AG04450 (cell line): ENCODE measurements at regions not wholly inside any gene's neighbourhood (a gene's known extent, or its start where the extent isn't known, plus 50 kb on each side); places are given as distances from the start of the nearest gene placed in this dataset.

Experiments
- CTCF ChIA-PET: fragments of 300-600, 350-600 bp; formaldehyde crosslinking; extraction: SDS; loops from one replicate; lab custom pipeline; 2022; ENCODE audit warnings: antibody characterized with exemption, inconsistent platforms; lab: Charles Lee
- POLR2A ChIA-PET: fragments of 350-600 bp; formaldehyde crosslinking; extraction: SDS; loops from one replicate; lab custom pipeline; 2021; ENCODE audit warnings: antibody characterized with exemption, inconsistent platforms; lab: Yijun Ruan, JAX
- DNase-seq: peaks from one replicate; pipeline ENCODE4 v3.0.0-alpha.2; 2011; ENCODE audit warnings: low read depth, low spot score
- H3K27ac ChIP-seq: one replicate; pipeline ENCODE4 v1.5.1; 2012; ENCODE audit warnings: low read depth, low read length, control low read depth
- H3K27me3 ChIP-seq: one replicate; pipeline ENCODE4 v1.6.0; 2012; ENCODE audit warnings: low read length; ENCODE audit not compliant: control insufficient read depth, insufficient read depth
- H3K4me3 ChIP-seq: 2 replicates; pipeline ENCODE4 v1.5.1; 2011; ENCODE audit warnings: mild to moderate bottlenecking, low read depth, low read length, control low read depth
- H3K9me3 ChIP-seq: 2 replicates; pipeline ENCODE4 v1.5.1; 2012; ENCODE audit warnings: low read length; ENCODE audit not compliant: control insufficient read depth, insufficient read depth
- CTCF ChIP-seq: IDR thresholded peaks from 2 replicates; pipeline ENCODE4 v1.5.1; 2011; ENCODE audit warnings: low read depth, low read length, control low read depth, inconsistent platforms

- no peak for DNase-seq
- CTCF ChIA-PET: no interaction called here
- H3K4me3 ChIP-seq: no peak overlapping the region
- no peak for TF ChIP-seq CTCF
- no peaks in the 10 kb centered on the region for H3K27me3 ChIP-seq
- no peaks in the 10 kb centered on the region; the same call in 1 of the 2 replicates for H3K9me3 ChIP-seq
- no peak overlapping the region for H3K27ac ChIP-seq
- POLR2A ChIA-PET: no interaction called here
Observed at GRCh38 chr16:54587176-54587515, 300.6 kb upstream of the IRX3 start.

GRCh38 chr16:54586474-54587175, 300.0 kb upstream of the IRX3 start:
- ChIA-PET CTCF (no interaction called here), POLR2A (no interaction called here)
- Histone ChIP-seq H3K27me3 (no peaks in the 10 kb centered on the region), H3K4me3 (no peak overlapping the region), H3K27ac (no peak overlapping the region), H3K9me3 (no peaks in the 10 kb centered on the region; the same call in 1 of the 2 replicates)
- DNase-seq: no peak
- TF ChIP-seq CTCF: no peak

- Histone ChIP-seq H3K4me3 (no peak overlapping the region), H3K9me3 (no peaks in the 10 kb centered on the region; the same call in 1 of the 2 replicates), H3K27ac (no peak overlapping the region), H3K27me3 (no peaks in the 10 kb centered on the region)
- DNase-seq: no peak
- CTCF ChIA-PET: no interaction called here
- no peak for TF ChIP-seq CTCF
- POLR2A ChIA-PET: no interaction called here
Observed at GRCh38 chr16:54585998-54586340, 299.4 kb upstream of the IRX3 start.

GRCh38 chr16:54585094-54585997, 298.8 kb upstream of the IRX3 start:
- no peak overlapping the region for H3K4me3 ChIP-seq
- H3K9me3 ChIP-seq: no peaks in the 10 kb centered on the region; the same call in 1 of the 2 replicates
- H3K27ac ChIP-seq: no peak overlapping the region
- ChIA-PET CTCF (no interaction called here), POLR2A (no interaction called here)
- no peak for TF ChIP-seq CTCF
- no peaks in the 10 kb centered on the region for H3K27me3 ChIP-seq
- DNase-seq: no peak

GRCh38 chr16:54584121-54584520, 297.5 kb upstream of the IRX3 start:
- CTCF ChIA-PET: no interaction called here
- H3K9me3 ChIP-seq: no peaks in the 10 kb centered on the region; the same call in 1 of the 2 replicates
- H3K27me3 ChIP-seq: no peaks in the 10 kb centered on the region
- POLR2A ChIA-PET: no interaction called here
- no peak overlapping the region for H3K4me3 ChIP-seq
- H3K27ac ChIP-seq: no peak overlapping the region
- no peak for DNase-seq
- no peak for TF ChIP-seq CTCF
